ENCODE measurements at regions not wholly inside any gene's neighbourhood (a gene's known extent, or its start where the extent isn't known, plus 50 kb on each side); places are given as distances from the start of the nearest gene placed in this dataset.

DNA sequence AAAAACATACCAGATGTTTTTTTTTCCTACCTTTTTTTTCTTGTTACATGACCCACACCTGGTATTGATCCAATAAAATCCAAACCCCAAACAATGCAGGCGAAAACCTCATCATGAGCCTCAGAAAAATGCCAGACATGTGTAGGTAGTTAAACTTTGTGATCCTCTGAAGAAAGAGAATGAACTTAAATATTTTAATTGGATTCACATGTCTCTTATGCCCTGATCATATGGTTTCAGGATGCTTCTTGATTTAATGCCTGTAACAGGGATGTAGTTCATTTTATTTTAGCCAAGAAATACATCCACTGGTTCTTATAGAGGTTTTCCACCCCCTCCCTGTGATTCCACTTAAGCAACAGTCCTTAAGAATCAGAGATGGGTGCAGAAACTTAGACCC is 451.6 kb downstream of the TYW1 start:
- TF ChIP-seq, protein P1, sequence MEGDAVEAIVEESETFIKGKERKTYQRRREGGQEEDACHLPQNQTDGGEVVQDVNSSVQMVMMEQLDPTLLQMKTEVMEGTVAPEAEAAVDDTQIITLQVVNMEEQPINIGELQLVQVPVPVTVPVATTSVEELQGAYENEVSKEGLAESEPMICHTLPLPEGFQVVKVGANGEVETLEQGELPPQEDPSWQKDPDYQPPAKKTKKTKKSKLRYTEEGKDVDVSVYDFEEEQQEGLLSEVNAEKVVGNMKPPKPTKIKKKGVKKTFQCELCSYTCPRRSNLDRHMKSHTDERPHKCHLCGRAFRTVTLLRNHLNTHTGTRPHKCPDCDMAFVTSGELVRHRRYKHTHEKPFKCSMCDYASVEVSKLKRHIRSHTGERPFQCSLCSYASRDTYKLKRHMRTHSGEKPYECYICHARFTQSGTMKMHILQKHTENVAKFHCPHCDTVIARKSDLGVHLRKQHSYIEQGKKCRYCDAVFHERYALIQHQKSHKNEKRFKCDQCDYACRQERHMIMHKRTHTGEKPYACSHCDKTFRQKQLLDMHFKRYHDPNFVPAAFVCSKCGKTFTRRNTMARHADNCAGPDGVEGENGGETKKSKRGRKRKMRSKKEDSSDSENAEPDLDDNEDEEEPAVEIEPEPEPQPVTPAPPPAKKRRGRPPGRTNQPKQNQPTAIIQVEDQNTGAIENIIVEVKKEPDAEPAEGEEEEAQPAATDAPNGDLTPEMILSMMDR (conservative IDR thresholded peaks at IDR 0.05; ENCODE audit: low read depth in 2 of 2), result no peak
- TF ChIP-seq EZH2phosphoT487 (IDR thresholded peaks at IDR 0.05; ENCODE audit: unreplicated experiment) (no peak), POLR2AphosphoS5 (IDR thresholded peaks at IDR 0.05; ENCODE audit: low read depth) (no peak), CREB1 (CRISPR knock-in tag; IDR thresholded peaks at IDR 0.05; ENCODE audit: low read depth) (no peak), EZH2 (IDR thresholded peaks at IDR 0.05; ENCODE audit: low read depth, unreplicated experiment) (no peak), ZNF331 (CRISPR knock-in tag; IDR thresholded peaks at IDR 0.05; ENCODE audit: low read depth) (no peak), ZNF114 (CRISPR knock-in tag; IDR thresholded peaks at IDR 0.05) (no peak)
- TF ChIP-seq, protein P2, sequence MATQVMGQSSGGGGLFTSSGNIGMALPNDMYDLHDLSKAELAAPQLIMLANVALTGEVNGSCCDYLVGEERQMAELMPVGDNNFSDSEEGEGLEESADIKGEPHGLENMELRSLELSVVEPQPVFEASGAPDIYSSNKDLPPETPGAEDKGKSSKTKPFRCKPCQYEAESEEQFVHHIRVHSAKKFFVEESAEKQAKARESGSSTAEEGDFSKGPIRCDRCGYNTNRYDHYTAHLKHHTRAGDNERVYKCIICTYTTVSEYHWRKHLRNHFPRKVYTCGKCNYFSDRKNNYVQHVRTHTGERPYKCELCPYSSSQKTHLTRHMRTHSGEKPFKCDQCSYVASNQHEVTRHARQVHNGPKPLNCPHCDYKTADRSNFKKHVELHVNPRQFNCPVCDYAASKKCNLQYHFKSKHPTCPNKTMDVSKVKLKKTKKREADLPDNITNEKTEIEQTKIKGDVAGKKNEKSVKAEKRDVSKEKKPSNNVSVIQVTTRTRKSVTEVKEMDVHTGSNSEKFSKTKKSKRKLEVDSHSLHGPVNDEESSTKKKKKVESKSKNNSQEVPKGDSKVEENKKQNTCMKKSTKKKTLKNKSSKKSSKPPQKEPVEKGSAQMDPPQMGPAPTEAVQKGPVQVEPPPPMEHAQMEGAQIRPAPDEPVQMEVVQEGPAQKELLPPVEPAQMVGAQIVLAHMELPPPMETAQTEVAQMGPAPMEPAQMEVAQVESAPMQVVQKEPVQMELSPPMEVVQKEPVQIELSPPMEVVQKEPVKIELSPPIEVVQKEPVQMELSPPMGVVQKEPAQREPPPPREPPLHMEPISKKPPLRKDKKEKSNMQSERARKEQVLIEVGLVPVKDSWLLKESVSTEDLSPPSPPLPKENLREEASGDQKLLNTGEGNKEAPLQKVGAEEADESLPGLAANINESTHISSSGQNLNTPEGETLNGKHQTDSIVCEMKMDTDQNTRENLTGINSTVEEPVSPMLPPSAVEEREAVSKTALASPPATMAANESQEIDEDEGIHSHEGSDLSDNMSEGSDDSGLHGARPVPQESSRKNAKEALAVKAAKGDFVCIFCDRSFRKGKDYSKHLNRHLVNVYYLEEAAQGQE (IDR thresholded peaks at IDR 0.05; ENCODE audit: unreplicated experiment), result no peak
- TF ChIP-seq, protein P3, sequence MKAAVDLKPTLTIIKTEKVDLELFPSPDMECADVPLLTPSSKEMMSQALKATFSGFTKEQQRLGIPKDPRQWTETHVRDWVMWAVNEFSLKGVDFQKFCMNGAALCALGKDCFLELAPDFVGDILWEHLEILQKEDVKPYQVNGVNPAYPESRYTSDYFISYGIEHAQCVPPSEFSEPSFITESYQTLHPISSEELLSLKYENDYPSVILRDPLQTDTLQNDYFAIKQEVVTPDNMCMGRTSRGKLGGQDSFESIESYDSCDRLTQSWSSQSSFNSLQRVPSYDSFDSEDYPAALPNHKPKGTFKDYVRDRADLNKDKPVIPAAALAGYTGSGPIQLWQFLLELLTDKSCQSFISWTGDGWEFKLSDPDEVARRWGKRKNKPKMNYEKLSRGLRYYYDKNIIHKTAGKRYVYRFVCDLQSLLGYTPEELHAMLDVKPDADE (IDR thresholded peaks at IDR 0.05), result no peak
- TF ChIP-seq, protein P4, sequence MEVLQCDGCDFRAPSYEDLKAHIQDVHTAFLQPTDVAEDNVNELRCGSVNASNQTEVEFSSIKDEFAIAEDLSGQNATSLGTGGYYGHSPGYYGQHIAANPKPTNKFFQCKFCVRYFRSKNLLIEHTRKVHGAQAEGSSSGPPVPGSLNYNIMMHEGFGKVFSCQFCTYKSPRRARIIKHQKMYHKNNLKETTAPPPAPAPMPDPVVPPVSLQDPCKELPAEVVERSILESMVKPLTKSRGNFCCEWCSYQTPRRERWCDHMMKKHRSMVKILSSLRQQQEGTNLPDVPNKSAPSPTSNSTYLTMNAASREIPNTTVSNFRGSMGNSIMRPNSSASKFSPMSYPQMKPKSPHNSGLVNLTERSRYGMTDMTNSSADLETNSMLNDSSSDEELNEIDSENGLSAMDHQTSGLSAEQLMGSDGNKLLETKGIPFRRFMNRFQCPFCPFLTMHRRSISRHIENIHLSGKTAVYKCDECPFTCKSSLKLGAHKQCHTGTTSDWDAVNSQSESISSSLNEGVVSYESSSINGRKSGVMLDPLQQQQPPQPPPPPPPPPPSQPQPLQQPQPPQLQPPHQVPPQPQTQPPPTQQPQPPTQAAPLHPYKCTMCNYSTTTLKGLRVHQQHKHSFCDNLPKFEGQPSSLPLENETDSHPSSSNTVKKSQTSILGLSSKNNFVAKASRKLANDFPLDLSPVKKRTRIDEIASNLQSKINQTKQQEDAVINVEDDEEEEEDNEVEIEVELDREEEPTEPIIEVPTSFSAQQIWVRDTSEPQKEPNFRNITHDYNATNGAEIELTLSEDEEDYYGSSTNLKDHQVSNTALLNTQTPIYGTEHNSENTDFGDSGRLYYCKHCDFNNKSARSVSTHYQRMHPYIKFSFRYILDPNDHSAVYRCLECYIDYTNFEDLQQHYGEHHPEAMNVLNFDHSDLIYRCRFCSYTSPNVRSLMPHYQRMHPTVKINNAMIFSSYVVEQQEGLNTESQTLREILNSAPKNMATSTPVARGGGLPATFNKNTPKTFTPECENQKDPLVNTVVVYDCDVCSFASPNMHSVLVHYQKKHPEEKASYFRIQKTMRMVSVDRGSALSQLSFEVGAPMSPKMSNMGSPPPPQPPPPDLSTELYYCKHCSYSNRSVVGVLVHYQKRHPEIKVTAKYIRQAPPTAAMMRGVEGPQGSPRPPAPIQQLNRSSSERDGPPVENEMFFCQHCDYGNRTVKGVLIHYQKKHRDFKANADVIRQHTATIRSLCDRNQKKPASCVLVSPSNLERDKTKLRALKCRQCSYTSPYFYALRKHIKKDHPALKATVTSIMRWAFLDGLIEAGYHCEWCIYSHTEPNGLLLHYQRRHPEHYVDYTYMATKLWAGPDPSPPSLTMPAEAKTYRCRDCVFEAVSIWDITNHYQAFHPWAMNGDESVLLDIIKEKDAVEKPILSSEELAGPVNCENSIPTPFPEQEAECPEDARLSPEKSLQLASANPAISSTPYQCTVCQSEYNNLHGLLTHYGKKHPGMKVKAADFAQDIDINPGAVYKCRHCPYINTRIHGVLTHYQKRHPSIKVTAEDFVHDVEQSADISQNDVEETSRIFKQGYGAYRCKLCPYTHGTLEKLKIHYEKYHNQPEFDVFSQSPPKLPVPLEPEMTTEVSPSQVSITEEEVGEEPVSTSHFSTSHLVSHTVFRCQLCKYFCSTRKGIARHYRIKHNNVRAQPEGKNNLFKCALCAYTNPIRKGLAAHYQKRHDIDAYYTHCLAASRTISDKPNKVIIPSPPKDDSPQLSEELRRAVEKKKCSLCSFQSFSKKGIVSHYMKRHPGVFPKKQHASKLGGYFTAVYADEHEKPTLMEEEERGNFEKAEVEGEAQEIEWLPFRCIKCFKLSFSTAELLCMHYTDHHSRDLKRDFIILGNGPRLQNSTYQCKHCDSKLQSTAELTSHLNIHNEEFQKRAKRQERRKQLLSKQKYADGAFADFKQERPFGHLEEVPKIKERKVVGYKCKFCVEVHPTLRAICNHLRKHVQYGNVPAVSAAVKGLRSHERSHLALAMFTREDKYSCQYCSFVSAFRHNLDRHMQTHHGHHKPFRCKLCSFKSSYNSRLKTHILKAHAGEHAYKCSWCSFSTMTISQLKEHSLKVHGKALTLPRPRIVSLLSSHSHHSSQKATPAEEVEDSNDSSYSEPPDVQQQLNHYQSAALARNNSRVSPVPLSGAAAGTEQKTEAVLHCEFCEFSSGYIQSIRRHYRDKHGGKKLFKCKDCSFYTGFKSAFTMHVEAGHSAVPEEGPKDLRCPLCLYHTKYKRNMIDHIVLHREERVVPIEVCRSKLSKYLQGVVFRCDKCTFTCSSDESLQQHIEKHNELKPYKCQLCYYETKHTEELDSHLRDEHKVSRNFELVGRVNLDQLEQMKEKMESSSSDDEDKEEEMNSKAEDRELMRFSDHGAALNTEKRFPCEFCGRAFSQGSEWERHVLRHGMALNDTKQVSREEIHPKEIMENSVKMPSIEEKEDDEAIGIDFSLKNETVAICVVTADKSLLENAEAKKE (CRISPR knock-in tag; IDR thresholded peaks at IDR 0.05), result no peak
